Ishikawa (cell line): ENCODE measurements at regions not wholly inside any gene's neighbourhood (a gene's known extent, or its start where the extent isn't known, plus 50 kb on each side); places are given as distances from the start of the nearest gene placed in this dataset.

Experiments
- CEBPB ChIP-seq: IDR thresholded peaks from 2 replicates; pipeline ENCODE4 v1.6.1; 2012
- CREB1 ChIP-seq: IDR thresholded peaks from 2 replicates; pipeline ENCODE4 v1.6.1; 2012; ENCODE audit warnings: low read depth
- EGR1 ChIP-seq: IDR thresholded peaks from 2 replicates; pipeline ENCODE4 v1.6.1; 2012
- EP300 ChIP-seq: IDR thresholded peaks from 2 replicates; pipeline ENCODE4 v1.6.1; 2012; ENCODE audit warnings: borderline replicate concordance
- FOXM1 ChIP-seq: IDR thresholded peaks from 2 replicates; pipeline ENCODE4 v1.6.1; 2012; ENCODE audit warnings: low read depth, borderline replicate concordance
- MAX ChIP-seq: IDR thresholded peaks from 2 replicates; pipeline ENCODE4 v1.6.1; 2012
- NFIC ChIP-seq: IDR thresholded peaks from 2 replicates; pipeline ENCODE4 v1.6.1; 2012
- RAD21 ChIP-seq: IDR thresholded peaks from 2 replicates; pipeline ENCODE4 v1.6.1; 2012; ENCODE audit warnings: low read depth
- REST ChIP-seq: IDR thresholded peaks from 2 replicates; pipeline ENCODE4 v1.6.1; 2012; ENCODE audit warnings: low read depth, mild to moderate bottlenecking
- TAF1 ChIP-seq: IDR thresholded peaks from 2 replicates; pipeline ENCODE4 v1.6.1; 2012; ENCODE audit warnings: low read depth, mild to moderate bottlenecking
- TCF12 ChIP-seq: IDR thresholded peaks from 2 replicates; pipeline ENCODE4 v1.6.1; 2012; ENCODE audit warnings: low read depth
- TEAD4 ChIP-seq: IDR thresholded peaks from 2 replicates; pipeline ENCODE4 v1.6.1; 2012
- USF1 ChIP-seq: IDR thresholded peaks from 2 replicates; pipeline ENCODE4 v1.6.1; 2012
- YY1 ChIP-seq: IDR thresholded peaks from 2 replicates; pipeline ENCODE4 v1.6.1; 2012; ENCODE audit warnings: low read depth
- ZBTB7A ChIP-seq: IDR thresholded peaks from 2 replicates; pipeline ENCODE4 v1.6.1; 2012; ENCODE audit warnings: low read depth

- no peak for TF ChIP-seq MAX
- no peak for TF ChIP-seq USF1
These were observed 239.3 kb downstream of the RMST start for GRCh38 chr12:97701901-97702300.

GRCh38 chr12:97711392-97711791 lies 248.8 kb downstream of the RMST start:
- no peak for TF ChIP-seq REST

- TF ChIP-seq EGR1 (no peak), TCF12 (no peak), NFIC (no peak), TAF1 (no peak), FOXM1 (no peak), USF1 (no peak), EP300 (no peak), TEAD4 (no peak), CEBPB (no peak), REST (no peak), MAX (no peak), RAD21 (no peak)
These were observed 250.7 kb downstream of the RMST start for GRCh38 chr12:97713270-97713669.

GRCh38 chr12:97714107-97714563 lies 251.5 kb downstream of the RMST start:
- TF ChIP-seq TCF12 (no peak), NFIC (no peak), EGR1 (no peak), TEAD4 (no peak), YY1 (no peak), MAX (no peak), CREB1 (no peak), CEBPB (no peak), TAF1 (no peak), EP300 (no peak), ZBTB7A (no peak)

GRCh38 chr12:97716356-97716755 lies 253.8 kb downstream of the RMST start:
- peak; percentile 46 for TF ChIP-seq RAD21
- no peak for TF ChIP-seq CEBPB

GRCh38 chr12:97745406-97746101 lies 282.9 kb downstream of the RMST start:
- TF ChIP-seq RAD21 (no peak), TEAD4 (no peak), EP300 (no peak), FOXM1 (no peak), CEBPB (no peak), ZBTB7A (no peak), NFIC (no peak), REST (no peak), TCF12 (no peak), TAF1 (no peak), EGR1 (no peak)
